NB4 (cell line): ENCODE measurements at regions not wholly inside any gene's neighbourhood (a gene's known extent, or its start where the extent isn't known, plus 50 kb on each side); places are given as distances from the start of the nearest gene placed in this dataset.
"Not testable (repeated sequence)": the region's sequence is repeated elsewhere in the genome, so short reads cannot be mapped to it uniquely, and the experiment has no call there.

Source experiments
- MYC ChIP-seq: IDR thresholded peaks from 2 replicates; pipeline ENCODE4 v1.6.1; 2011; ENCODE audit warnings: low read depth, low read length
- POLR2A ChIP-seq: IDR thresholded peaks from 2 replicates; pipeline ENCODE4 v1.6.1; 2011; ENCODE audit warnings: mild to moderate bottlenecking; ENCODE audit not compliant: insufficient read length; ENCODE audit errors: extremely low read depth
- TF ChIP-seq, protein P1 (sequence below): IDR thresholded peaks from one replicate; pipeline ENCODE4 v1.5.1; 2012; ENCODE audit warnings: low read depth, low read length
- TF ChIP-seq, protein P2 (sequence below): IDR thresholded peaks from 2 replicates; pipeline ENCODE4 v1.6.1; 2011; ENCODE audit warnings: low read depth, low read length

DNA sequence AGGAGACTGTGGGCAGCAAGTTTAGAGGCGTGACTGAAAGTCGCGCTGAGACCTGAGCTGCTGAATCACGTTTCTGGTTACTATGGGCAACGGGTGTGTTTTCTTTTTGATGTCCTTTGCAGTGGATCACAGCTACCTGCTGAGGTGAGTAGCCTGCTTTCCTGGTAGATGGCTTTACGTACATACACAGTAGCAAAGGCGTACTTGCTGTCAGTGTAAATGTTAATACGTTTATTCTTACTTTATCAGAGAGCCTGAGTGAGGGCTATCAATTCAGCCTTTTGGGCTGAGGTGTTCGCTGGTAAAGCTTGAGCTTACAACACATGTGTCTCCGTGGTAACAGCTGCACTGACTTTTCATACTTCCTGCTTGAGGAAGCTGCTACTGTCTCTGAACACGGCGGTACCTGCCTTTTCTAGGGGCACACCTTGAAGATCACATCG, 165.1 kb upstream of the CCZ1B start:
- TF ChIP-seq, protein P1, sequence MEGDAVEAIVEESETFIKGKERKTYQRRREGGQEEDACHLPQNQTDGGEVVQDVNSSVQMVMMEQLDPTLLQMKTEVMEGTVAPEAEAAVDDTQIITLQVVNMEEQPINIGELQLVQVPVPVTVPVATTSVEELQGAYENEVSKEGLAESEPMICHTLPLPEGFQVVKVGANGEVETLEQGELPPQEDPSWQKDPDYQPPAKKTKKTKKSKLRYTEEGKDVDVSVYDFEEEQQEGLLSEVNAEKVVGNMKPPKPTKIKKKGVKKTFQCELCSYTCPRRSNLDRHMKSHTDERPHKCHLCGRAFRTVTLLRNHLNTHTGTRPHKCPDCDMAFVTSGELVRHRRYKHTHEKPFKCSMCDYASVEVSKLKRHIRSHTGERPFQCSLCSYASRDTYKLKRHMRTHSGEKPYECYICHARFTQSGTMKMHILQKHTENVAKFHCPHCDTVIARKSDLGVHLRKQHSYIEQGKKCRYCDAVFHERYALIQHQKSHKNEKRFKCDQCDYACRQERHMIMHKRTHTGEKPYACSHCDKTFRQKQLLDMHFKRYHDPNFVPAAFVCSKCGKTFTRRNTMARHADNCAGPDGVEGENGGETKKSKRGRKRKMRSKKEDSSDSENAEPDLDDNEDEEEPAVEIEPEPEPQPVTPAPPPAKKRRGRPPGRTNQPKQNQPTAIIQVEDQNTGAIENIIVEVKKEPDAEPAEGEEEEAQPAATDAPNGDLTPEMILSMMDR: not testable (repeated sequence)
- not testable (repeated sequence) for TF ChIP-seq POLR2A, MYC
- TF ChIP-seq, protein P2, sequence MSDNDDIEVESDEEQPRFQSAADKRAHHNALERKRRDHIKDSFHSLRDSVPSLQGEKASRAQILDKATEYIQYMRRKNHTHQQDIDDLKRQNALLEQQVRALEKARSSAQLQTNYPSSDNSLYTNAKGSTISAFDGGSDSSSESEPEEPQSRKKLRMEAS: not testable (repeated sequence)
